KMS-11 (cell line): ENCODE measurements at regions not wholly inside any gene's neighbourhood (a gene's known extent, or its start where the extent isn't known, plus 50 kb on each side); places are given as distances from the start of the nearest gene placed in this dataset.

Source experiments
- H2AFZ ChIP-seq: fragments of 200-600 bp; sonication (generic); 2 replicates; pipeline ENCODE4 v1.6.1; 2016; ENCODE audit warnings: antibody characterized with exemption, mixed run types, low read depth
- H3K27ac ChIP-seq: fragments of 200-600 bp; sonication (generic); 2 replicates; pipeline ENCODE4 v1.6.1; 2016; ENCODE audit warnings: mild to moderate bottlenecking, mixed run types
- H3K27me3 ChIP-seq: fragments of 200-600 bp; sonication (generic); 2 replicates; pipeline ENCODE4 v1.6.1; 2017; ENCODE audit warnings: mild to moderate bottlenecking, low read depth, mixed run types, moderate library complexity; ENCODE audit not compliant: insufficient read depth
- H3K36me3 ChIP-seq: fragments of 200-600 bp; sonication (generic); 2 replicates; pipeline ENCODE4 v1.6.1; 2017; ENCODE audit warnings: mild to moderate bottlenecking, mixed run types; ENCODE audit not compliant: insufficient read depth
- H3K4me1 ChIP-seq: fragments of 200-600 bp; sonication (generic); 2 replicates; pipeline ENCODE4 v1.6.1; 2016; ENCODE audit warnings: mild to moderate bottlenecking, low read depth, mixed run types; ENCODE audit not compliant: poor library complexity, severe bottlenecking
- H3K4me2 ChIP-seq: fragments of 200-600 bp; sonication (generic); 2 replicates; pipeline ENCODE4 v1.7.0; 2016; ENCODE audit warnings: mild to moderate bottlenecking, mixed run types
- H3K4me3 ChIP-seq: fragments of 200-600 bp; sonication (generic); IDR thresholded peaks from 2 replicates; pipeline ENCODE4 v1.6.1; 2017; ENCODE audit warnings: low read depth, low read length, mixed read lengths; ENCODE audit not compliant: insufficient read depth
- H3K79me2 ChIP-seq: fragments of 200-600 bp; sonication (generic); 2 replicates; pipeline ENCODE4 v1.6.1; 2016; ENCODE audit warnings: low read depth, mixed run types; ENCODE audit not compliant: insufficient read depth
- H3K9ac ChIP-seq: fragments of 200-600 bp; sonication (generic); 2 replicates; pipeline ENCODE4 v1.6.1; 2016; ENCODE audit warnings: mild to moderate bottlenecking, mixed run types
- H4K20me1 ChIP-seq: fragments of 200-600 bp; sonication (generic); 2 replicates; pipeline ENCODE4 v1.6.1; 2016; ENCODE audit warnings: mild to moderate bottlenecking, mixed run types; ENCODE audit not compliant: insufficient read depth
- CTCF ChIP-seq: fragments of 200-600 bp; sonication (generic); conservative IDR thresholded peaks from 2 replicates; pipeline ENCODE4 v1.6.1; 2017; ENCODE audit warnings: low read depth, mild to moderate bottlenecking, antibody characterized with exemption, low read length, moderate library complexity, mixed read lengths

- Histone ChIP-seq H3K27ac (no peak overlapping the region), H2AFZ (no peak overlapping the region)
- TF ChIP-seq CTCF, result no peak
Observed at GRCh38 chr5:107224272-107224671, 446.5 kb downstream of the EFNA5 start.

GRCh38 chr5:107223066-107223465 is 447.7 kb downstream of the EFNA5 start:
- no peak overlapping the region for H3K9ac ChIP-seq
- no peaks in the 10 kb centered on the region for H4K20me1 ChIP-seq
- H3K4me2 ChIP-seq, result no peak overlapping the region
- no peak overlapping the region for H3K27ac ChIP-seq
- H3K4me1 ChIP-seq, result no peaks in the 10 kb centered on the region
- H2AFZ ChIP-seq, result no peak overlapping the region
- H3K36me3 ChIP-seq, result no peaks in the 10 kb centered on the region
- no peak overlapping the region for H3K4me3 ChIP-seq
- TF ChIP-seq CTCF, result no peak
- H3K79me2 ChIP-seq, result no peaks in the 10 kb centered on the region
- H3K27me3 ChIP-seq, result no peaks in the 10 kb centered on the region

More at GRCh38 chr5:107224272-107224671, 446.5 kb downstream of the EFNA5 start:
- H3K27me3 ChIP-seq, result no peaks in the 10 kb centered on the region
- H3K4me1 ChIP-seq, result no peaks in the 10 kb centered on the region
- H3K4me3 ChIP-seq, result no peak overlapping the region
- no peaks in the 10 kb centered on the region for H3K79me2 ChIP-seq
- H3K36me3 ChIP-seq, result no peaks in the 10 kb centered on the region
- H4K20me1 ChIP-seq, result no peaks in the 10 kb centered on the region
- H3K9ac ChIP-seq, result no peak overlapping the region
- H3K4me2 ChIP-seq, result no peak overlapping the region

GRCh38 chr5:107219993-107220392 is 450.7 kb downstream of the EFNA5 start:
- Histone ChIP-seq H2AFZ (no peak overlapping the region), H4K20me1 (no peaks in the 10 kb centered on the region), H3K36me3 (no peaks in the 10 kb centered on the region), H3K27ac (no peak overlapping the region), H3K9ac (no peak overlapping the region), H3K79me2 (no peaks in the 10 kb centered on the region), H3K4me1 (no peaks in the 10 kb centered on the region), H3K4me3 (no peak overlapping the region), H3K27me3 (no peaks in the 10 kb centered on the region), H3K4me2 (no peak overlapping the region)
- TF ChIP-seq CTCF, result no peak

GRCh38 chr5:107218457-107219193 is 452.1 kb downstream of the EFNA5 start:
- H4K20me1 ChIP-seq, result no peaks in the 10 kb centered on the region
- H3K4me3 ChIP-seq, result no peak overlapping the region
- no peak for TF ChIP-seq CTCF
- no peak overlapping the region for H2AFZ ChIP-seq
- no peak overlapping the region for H3K27ac ChIP-seq
- H3K4me1 ChIP-seq, result no peaks in the 10 kb centered on the region
- no peaks in the 10 kb centered on the region for H3K36me3 ChIP-seq
- no peaks in the 10 kb centered on the region for H3K27me3 ChIP-seq
- H3K4me2 ChIP-seq, result no peak overlapping the region
- no peaks in the 10 kb centered on the region for H3K79me2 ChIP-seq
- no peak overlapping the region for H3K9ac ChIP-seq
